ENCODE measurements at regions not wholly inside any gene's neighbourhood (a gene's known extent, or its start where the extent isn't known, plus 50 kb on each side); places are given as distances from the start of the nearest gene placed in this dataset.
"Not testable (repeated sequence)": the region's sequence is repeated elsewhere in the genome, so short reads cannot be mapped to it uniquely, and the experiment has no call there.

GRCh38 chr16:86737083-86737482 is 158.7 kb downstream of the FOXL1 start:
- intact Hi-C loops (cut with DNase I) = no loop called here
- H3K27me3 ChIP-seq (ENCODE audit: low read depth) = peaks cover 44% of the 10 kb centered on the region
- no peak for DNase-seq

GRCh38 chr16:86738322-86738721 is 160.0 kb downstream of the FOXL1 start:
- H3K9me3 ChIP-seq; H3K36me3 ChIP-seq; H3K4me3 ChIP-seq; ATAC-seq; H3K27ac ChIP-seq; intact Hi-C loops (cut with DNase I); H3K4me1 ChIP-seq; DNase-seq: not testable (repeated sequence)
- peaks cover 32% of the 10 kb centered on the region for H3K27me3 ChIP-seq (ENCODE audit: low read depth)

More at GRCh38 chr16:86737083-86737482, 158.7 kb downstream of the FOXL1 start:
- Histone ChIP-seq H3K27ac (no peak overlapping the region), H3K36me3 (no peaks in the 10 kb centered on the region), H3K9me3 (no peaks in the 10 kb centered on the region), H3K4me1 (no peaks in the 10 kb centered on the region), H3K4me3 (no peak overlapping the region)
- ATAC-seq = no peak
- no peak for TF ChIP-seq CTCF (IDR thresholded peaks at IDR 0.05)

GRCh38 chr16:86739178-86739577 is 160.8 kb downstream of the FOXL1 start:
- no peak for TF ChIP-seq CTCF (IDR thresholded peaks at IDR 0.05)
- DNase-seq = no peak
- intact Hi-C loops (cut with DNase I) = no loop called here
- ATAC-seq = no peak
- no peak overlapping the region for H3K27ac ChIP-seq
- H3K36me3 ChIP-seq = no peaks in the 10 kb centered on the region
- H3K4me1 ChIP-seq = no peaks in the 10 kb centered on the region
- peaks cover 23% of the 10 kb centered on the region for H3K27me3 ChIP-seq (ENCODE audit: low read depth)
- no peak overlapping the region for H3K4me3 ChIP-seq
- H3K9me3 ChIP-seq = no peaks in the 10 kb centered on the region

GRCh38 chr16:86739808-86740207 is 161.5 kb downstream of the FOXL1 start:
- no peaks in the 10 kb centered on the region for H3K9me3 ChIP-seq
- ATAC-seq (no peak), DNase-seq (no peak)
- H3K36me3 ChIP-seq = no peaks in the 10 kb centered on the region
- no peak overlapping the region for H3K4me3 ChIP-seq
- no peak for TF ChIP-seq CTCF (IDR thresholded peaks at IDR 0.05)
- no peak overlapping the region for H3K27ac ChIP-seq
- intact Hi-C loops (cut with DNase I) = no loop called here
- peaks cover 17% of the 10 kb centered on the region for H3K27me3 ChIP-seq (ENCODE audit: low read depth)
- H3K4me1 ChIP-seq = no peaks in the 10 kb centered on the region

GRCh38 chr16:86740298-86740697 is 161.9 kb downstream of the FOXL1 start:
- no peak for TF ChIP-seq CTCF (IDR thresholded peaks at IDR 0.05)
- H3K36me3 ChIP-seq = no peaks in the 10 kb centered on the region
- peaks cover 15% of the 10 kb centered on the region for H3K27me3 ChIP-seq (ENCODE audit: low read depth)
- ATAC-seq (no peak), DNase-seq (no peak)
- intact Hi-C loops (cut with DNase I) = no loop called here
- H3K9me3 ChIP-seq = no peaks in the 10 kb centered on the region
- H3K27ac ChIP-seq = no peak overlapping the region
- no peak overlapping the region for H3K4me3 ChIP-seq
- H3K4me1 ChIP-seq = no peaks in the 10 kb centered on the region

GRCh38 chr16:86740906-86741799 is 162.8 kb downstream of the FOXL1 start:
- DNase-seq (no peak), ATAC-seq (peak in 1 of 2 donors; percentile 37)
- intact Hi-C loops (cut with DNase I) = no loop called here
- peak overlapping the region; percentile 23 for H3K4me3 ChIP-seq
- H3K9me3 ChIP-seq = no peaks in the 10 kb centered on the region
- peaks cover 15% of the 10 kb centered on the region for H3K27me3 ChIP-seq (ENCODE audit: low read depth)
- peak overlapping the region; percentile 18 for H3K27ac ChIP-seq
- no peaks in the 10 kb centered on the region for H3K4me1 ChIP-seq
- H3K36me3 ChIP-seq = no peaks in the 10 kb centered on the region
- no peak for TF ChIP-seq CTCF (IDR thresholded peaks at IDR 0.05)
